NCI-H1048 (cell line): ENCODE measurements at regions not wholly inside any gene's neighbourhood (a gene's known extent, or its start where the extent isn't known, plus 50 kb on each side); places are given as distances from the start of the nearest gene placed in this dataset.

Experiments
- DNase-seq: peaks from one replicate; lab custom pipeline; 2025; lab: John Stamatoyannopoulos, UW

- DNase-seq = no peak
Observed at GRCh38 chr16:86632206-86632605, 53.9 kb downstream of the FOXL1 start.

GRCh38 chr16:86632944-86633343 lies 54.6 kb downstream of the FOXL1 start:
- no peak for DNase-seq

GRCh38 chr16:86634292-86634691 lies 55.9 kb downstream of the FOXL1 start:
- DNase-seq = no peak

- no peak for DNase-seq
Observed at GRCh38 chr16:86635176-86635876, 57.0 kb downstream of the FOXL1 start.

GRCh38 chr16:86635926-86636325 lies 57.6 kb downstream of the FOXL1 start:
- DNase-seq = no peak

GRCh38 chr16:86637744-86638143 lies 59.4 kb downstream of the FOXL1 start:
- DNase-seq = no peak

- no peak for DNase-seq
Observed at GRCh38 chr16:86638642-86639041, 60.3 kb downstream of the FOXL1 start.

- no peak for DNase-seq
Observed at GRCh38 chr16:86639354-86639753, 61.0 kb downstream of the FOXL1 start.

- DNase-seq = no peak
Observed at GRCh38 chr16:86640265-86640843, 62.0 kb downstream of the FOXL1 start.

- DNase-seq = no peak
Observed at GRCh38 chr16:86642087-86642486, 63.7 kb downstream of the FOXL1 start.

- DNase-seq = no peak
Observed at GRCh38 chr16:86643671-86644070, 65.3 kb downstream of the FOXL1 start.

- no peak for DNase-seq
Observed at GRCh38 chr16:86647561-86647960, 69.2 kb downstream of the FOXL1 start.

GRCh38 chr16:86649875-86650274 lies 71.5 kb downstream of the FOXL1 start:
- DNase-seq = no peak

GRCh38 chr16:86651013-86651627 lies 72.8 kb downstream of the FOXL1 start:
- no peak for DNase-seq

GRCh38 chr16:86651823-86652222 lies 73.5 kb downstream of the FOXL1 start:
- no peak for DNase-seq

- no peak for DNase-seq
Observed at GRCh38 chr16:86653285-86654006, 75.1 kb downstream of the FOXL1 start.

GRCh38 chr16:86657972-86658371 lies 79.6 kb downstream of the FOXL1 start:
- no peak for DNase-seq

GRCh38 chr16:86660623-86661022 lies 82.3 kb downstream of the FOXL1 start:
- no peak for DNase-seq

GRCh38 chr16:86661706-86662105 lies 83.4 kb downstream of the FOXL1 start:
- no peak for DNase-seq

GRCh38 chr16:86662195-86662594 lies 83.8 kb downstream of the FOXL1 start:
- no peak for DNase-seq

GRCh38 chr16:86662740-86663139 lies 84.4 kb downstream of the FOXL1 start:
- DNase-seq = no peak

GRCh38 chr16:86663685-86664521 lies 85.6 kb downstream of the FOXL1 start:
- DNase-seq = no peak
